Glutamatergic neuron (in vitro differentiated cells): ENCODE measurements at regions not wholly inside any gene's neighbourhood (a gene's known extent, or its start where the extent isn't known, plus 50 kb on each side); places are given as distances from the start of the nearest gene placed in this dataset.

Experiments used
- DNase-seq: peaks from one replicate; pipeline ENCODE4 v3.0.0; 2022
- H3K27ac Mint-ChIP-seq: one replicate; pipeline ENCODE4 v1.8.0; 2020; ENCODE audit warnings: mild to moderate bottlenecking, mixed read lengths, inconsistent platforms; ENCODE audit not compliant: unreplicated experiment
- H3K27me3 Mint-ChIP-seq: one replicate; pipeline ENCODE4 v1.8.0; 2020; ENCODE audit warnings: mild to moderate bottlenecking, moderate library complexity, mixed read lengths, inconsistent platforms; ENCODE audit not compliant: unreplicated experiment
- H3K36me3 Mint-ChIP-seq: one replicate; pipeline ENCODE4 v1.8.0; 2020; ENCODE audit warnings: mild to moderate bottlenecking, mixed read lengths, inconsistent platforms; ENCODE audit not compliant: unreplicated experiment
- H3K4me1 Mint-ChIP-seq: one replicate; pipeline ENCODE4 v1.8.0; 2020; ENCODE audit warnings: mild to moderate bottlenecking, low read depth, mixed read lengths, inconsistent platforms; ENCODE audit not compliant: unreplicated experiment
- H3K4me3 Mint-ChIP-seq: one replicate; pipeline ENCODE4 v1.8.0; 2020; ENCODE audit warnings: mild to moderate bottlenecking, mixed read lengths, inconsistent platforms; ENCODE audit not compliant: unreplicated experiment
- H3K9me3 Mint-ChIP-seq: one replicate; pipeline ENCODE4 v1.8.0; 2020; ENCODE audit warnings: mild to moderate bottlenecking, moderate library complexity, mixed read lengths, inconsistent platforms; ENCODE audit not compliant: unreplicated experiment
- TF ChIP-seq, protein P1 (sequence below): fragments of 200-600 bp; sonication (generic); IDR thresholded peaks from one replicate; pipeline ENCODE4 v1.5.0; 2021; ENCODE audit not compliant: partially characterized antibody, unreplicated experiment

- Mint-ChIP-seq H3K27ac (no peak overlapping the region), H3K4me3 (no peak overlapping the region), H3K4me1 (no peaks in the 10 kb centered on the region), H3K9me3 (peaks cover 8% of the 10 kb centered on the region), H3K27me3 (no peaks in the 10 kb centered on the region), H3K36me3 (no peaks in the 10 kb centered on the region)
- DNase-seq, result no peak
- TF ChIP-seq, protein P1, sequence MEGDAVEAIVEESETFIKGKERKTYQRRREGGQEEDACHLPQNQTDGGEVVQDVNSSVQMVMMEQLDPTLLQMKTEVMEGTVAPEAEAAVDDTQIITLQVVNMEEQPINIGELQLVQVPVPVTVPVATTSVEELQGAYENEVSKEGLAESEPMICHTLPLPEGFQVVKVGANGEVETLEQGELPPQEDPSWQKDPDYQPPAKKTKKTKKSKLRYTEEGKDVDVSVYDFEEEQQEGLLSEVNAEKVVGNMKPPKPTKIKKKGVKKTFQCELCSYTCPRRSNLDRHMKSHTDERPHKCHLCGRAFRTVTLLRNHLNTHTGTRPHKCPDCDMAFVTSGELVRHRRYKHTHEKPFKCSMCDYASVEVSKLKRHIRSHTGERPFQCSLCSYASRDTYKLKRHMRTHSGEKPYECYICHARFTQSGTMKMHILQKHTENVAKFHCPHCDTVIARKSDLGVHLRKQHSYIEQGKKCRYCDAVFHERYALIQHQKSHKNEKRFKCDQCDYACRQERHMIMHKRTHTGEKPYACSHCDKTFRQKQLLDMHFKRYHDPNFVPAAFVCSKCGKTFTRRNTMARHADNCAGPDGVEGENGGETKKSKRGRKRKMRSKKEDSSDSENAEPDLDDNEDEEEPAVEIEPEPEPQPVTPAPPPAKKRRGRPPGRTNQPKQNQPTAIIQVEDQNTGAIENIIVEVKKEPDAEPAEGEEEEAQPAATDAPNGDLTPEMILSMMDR, result no peak
These were observed 99.1 kb upstream of the MC2R start for GRCh38 chr18:14014456-14014855.

- DNase-seq, result no peak
- peaks cover 8% of the 10 kb centered on the region for H3K9me3 Mint-ChIP-seq
- TF ChIP-seq, protein P1, result no peak
These were observed 85.5 kb upstream of the MC2R start for GRCh38 chr18:14000884-14001283.

GRCh38 chr18:13999231-13999630 lies 83.9 kb upstream of the MC2R start:
- Mint-ChIP-seq H3K4me1 (no peaks in the 10 kb centered on the region), H3K36me3 (peaks cover 6% of the 10 kb centered on the region), H3K27me3 (no peaks in the 10 kb centered on the region), H3K9me3 (peaks cover 5% of the 10 kb centered on the region), H3K4me3 (no peak overlapping the region), H3K27ac (no peak overlapping the region)
- TF ChIP-seq, protein P1, result no peak
- no peak for DNase-seq

More at GRCh38 chr18:14000884-14001283, 85.5 kb upstream of the MC2R start:
- no peaks in the 10 kb centered on the region for H3K4me1 Mint-ChIP-seq
- H3K4me3 Mint-ChIP-seq, result no peak overlapping the region
- H3K27ac Mint-ChIP-seq, result no peak overlapping the region
- peaks cover 6% of the 10 kb centered on the region for H3K36me3 Mint-ChIP-seq
- H3K27me3 Mint-ChIP-seq, result no peaks in the 10 kb centered on the region

GRCh38 chr18:13998571-13998970 lies 83.2 kb upstream of the MC2R start:
- DNase-seq, result no peak
- no peak overlapping the region for H3K27ac Mint-ChIP-seq
- peaks cover 5% of the 10 kb centered on the region for H3K9me3 Mint-ChIP-seq
- H3K4me1 Mint-ChIP-seq, result no peaks in the 10 kb centered on the region
- no peaks in the 10 kb centered on the region for H3K27me3 Mint-ChIP-seq
- H3K4me3 Mint-ChIP-seq, result no peak overlapping the region
- H3K36me3 Mint-ChIP-seq, result peaks cover 6% of the 10 kb centered on the region
- TF ChIP-seq, protein P1, result no peak

GRCh38 chr18:13993730-13994129 lies 78.4 kb upstream of the MC2R start:
- H3K4me1 Mint-ChIP-seq, result no peaks in the 10 kb centered on the region
- no peak for DNase-seq
- H3K27me3 Mint-ChIP-seq, result no peaks in the 10 kb centered on the region
- TF ChIP-seq, protein P1, result no peak
- no peaks in the 10 kb centered on the region for H3K36me3 Mint-ChIP-seq
- no peaks in the 10 kb centered on the region for H3K9me3 Mint-ChIP-seq
- H3K4me3 Mint-ChIP-seq, result no peak overlapping the region
- H3K27ac Mint-ChIP-seq, result no peak overlapping the region
